GM12892 (cell line): ENCODE measurements at regions not wholly inside any gene's neighbourhood (a gene's known extent, or its start where the extent isn't known, plus 50 kb on each side); places are given as distances from the start of the nearest gene placed in this dataset.

Experiments
- POLR2A ChIP-seq: IDR thresholded peaks from 2 replicates; pipeline ENCODE4 v1.6.1; 2011; ENCODE audit warnings: low read depth, low read length, control low read depth
- POLR2AphosphoS5 ChIP-seq: IDR thresholded peaks from 2 replicates; pipeline ENCODE4 v1.6.1; 2011; ENCODE audit warnings: low read depth, low read length, control low read depth
- TAF1 ChIP-seq: IDR thresholded peaks from 2 replicates; pipeline ENCODE4 v1.6.1; 2011; ENCODE audit warnings: low read depth, mild to moderate bottlenecking, control low read depth, low read length, borderline replicate concordance

GRCh38 chr18:22698711-22699110 is 234.4 kb upstream of the RBBP8 start:
- TF ChIP-seq POLR2AphosphoS5 = no peak
- TF ChIP-seq POLR2A = no peak
- TF ChIP-seq TAF1 = no peak
